Mesenchymal stem cell (in vitro differentiated cells and primary cell): ENCODE measurements at regions not wholly inside any gene's neighbourhood (a gene's known extent, or its start where the extent isn't known, plus 50 kb on each side); places are given as distances from the start of the nearest gene placed in this dataset.
A peak's percentile ranks its signal among the peaks of the same experiment; 100 is the strongest.

Experiments used
- DNase-seq: peaks from one replicate; pipeline ENCODE4 v3.0.0-alpha.2; 2013
- H2AFZ ChIP-seq: one replicate; pipeline ENCODE4 v1.6.1; 2013; ENCODE audit warnings: low read depth, mild to moderate bottlenecking, control low read depth, inconsistent platforms, low read length, moderate library complexity
- H2AK5ac ChIP-seq: 2 replicates; pipeline ENCODE4 v1.6.1; 2013; ENCODE audit warnings: low read length, moderate library complexity, mild to moderate bottlenecking, inconsistent platforms; ENCODE audit not compliant: severe bottlenecking
- H2BK120ac ChIP-seq: one replicate; pipeline ENCODE4 v1.6.1; 2013; ENCODE audit warnings: low read depth, mild to moderate bottlenecking, inconsistent platforms, low read length, moderate library complexity
- H2BK12ac ChIP-seq, 2 experiments: one replicate each; pipeline ENCODE4 v1.6.1; 2013; ENCODE audit warnings: inconsistent platforms in 2 of 2, low read length in 2 of 2, mild to moderate bottlenecking in 2 of 2, moderate library complexity in 2 of 2, control low read depth in 1 of 2
- H2BK15ac ChIP-seq: one replicate; pipeline ENCODE4 v1.6.1; 2013; ENCODE audit warnings: mild to moderate bottlenecking, low read depth, inconsistent platforms; ENCODE audit not compliant: poor library complexity, severe bottlenecking
- H2BK5ac ChIP-seq: 2 replicates; pipeline ENCODE4 v1.6.1; 2013; ENCODE audit warnings: low read depth, mild to moderate bottlenecking, low read length, control low read depth, inconsistent platforms; ENCODE audit not compliant: poor library complexity, severe bottlenecking
- H3K14ac ChIP-seq, 2 experiments: one replicate each; pipeline ENCODE4 v1.6.1; 2013; ENCODE audit warnings: inconsistent platforms in 2 of 2, low read length in 2 of 2, control low read depth in 1 of 2, mild to moderate bottlenecking in 1 of 2, moderate library complexity in 1 of 2
- H3K18ac ChIP-seq, 2 experiments: one replicate each; pipeline ENCODE4 v1.6.1; 2013; ENCODE audit warnings: inconsistent platforms in 2 of 2, low read length in 2 of 2, control low read depth in 1 of 2, low read depth in 1 of 2, mild to moderate bottlenecking in 1 of 2
- H3K23ac ChIP-seq, 2 experiments: one replicate each; pipeline ENCODE4 v1.6.1; 2013; ENCODE audit warnings: inconsistent platforms in 2 of 2, low read length in 2 of 2, mild to moderate bottlenecking in 2 of 2, moderate library complexity in 2 of 2, control low read depth in 1 of 2
- H3K27ac ChIP-seq: 2 replicates; pipeline ENCODE4 v1.5.1; 2013; ENCODE audit warnings: mild to moderate bottlenecking, moderate library complexity, low read length, control low read depth, inconsistent platforms; ENCODE audit not compliant: poor library complexity, severe bottlenecking
- H3K27me3 ChIP-seq, 2 experiments: 2 replicates each; pipeline versions ENCODE4 v1.6.1 to v1.7.0; 2013; ENCODE audit warnings: low read length in 2 of 2, mild to moderate bottlenecking in 2 of 2, moderate library complexity in 2 of 2, control low read depth in 1 of 2, inconsistent platforms in 1 of 2; ENCODE audit not compliant: control insufficient read depth in 1 of 2, insufficient read depth in 1 of 2
- H3K36me3 ChIP-seq, 2 experiments: 2 replicates each; pipeline versions ENCODE4 v1.6.1 to v1.7.0; 2013; ENCODE audit warnings: low read length in 2 of 2, control low read depth in 1 of 2, inconsistent platforms in 1 of 2, low read depth in 1 of 2, mild to moderate bottlenecking in 1 of 2; ENCODE audit not compliant: insufficient read depth in 2 of 2, control insufficient read depth in 1 of 2
- H3K4ac ChIP-seq, 2 experiments: one replicate each; pipeline ENCODE4 v1.6.1; 2013; ENCODE audit warnings: inconsistent platforms in 2 of 2, low read length in 2 of 2, mild to moderate bottlenecking in 2 of 2, moderate library complexity in 2 of 2, control low read depth in 1 of 2, low read depth in 1 of 2
- H3K4me1 ChIP-seq: 2 replicates; pipeline ENCODE4 v1.6.1; 2013; ENCODE audit warnings: low read depth, low read length, control low read depth; ENCODE audit not compliant: control insufficient read depth, insufficient read depth
- H3K4me2 ChIP-seq: 2 replicates; pipeline ENCODE4 v1.6.1; 2013; ENCODE audit warnings: low read length, mild to moderate bottlenecking, inconsistent platforms; ENCODE audit not compliant: poor library complexity, severe bottlenecking
- H3K4me3 ChIP-seq, 2 experiments: 2 replicates each; pipeline versions ENCODE4 v1.5.1 to v1.7.0; 2013; ENCODE audit warnings: low read length in 2 of 2, mild to moderate bottlenecking in 2 of 2, control low read depth in 1 of 2, low read depth in 1 of 2; ENCODE audit not compliant: insufficient read depth in 1 of 2
- H3K79me1 ChIP-seq: replicated peaks from 2 replicates; pipeline ENCODE4 v1.6.1; 2013; ENCODE audit warnings: mild to moderate bottlenecking, control low read depth, low read length, inconsistent platforms; ENCODE audit not compliant: poor library complexity, severe bottlenecking
- H3K9ac ChIP-seq: 2 replicates; pipeline ENCODE4 v1.7.0; 2013; ENCODE audit warnings: mild to moderate bottlenecking, low read length, moderate library complexity
- H3K9me3 ChIP-seq: 2 replicates; pipeline ENCODE4 v1.7.0; 2013; ENCODE audit warnings: mild to moderate bottlenecking, low read length; ENCODE audit not compliant: control insufficient read depth
- H4K8ac ChIP-seq: one replicate; pipeline ENCODE4 v1.6.1; 2013; ENCODE audit warnings: inconsistent platforms, mild to moderate bottlenecking, low read length, moderate library complexity
- H4K91ac ChIP-seq: one replicate; pipeline ENCODE4 v1.6.1; 2013; ENCODE audit warnings: mild to moderate bottlenecking, low read length, inconsistent platforms
- WGBS: methylation state at CpG from one replicate; pipeline ENCODE4 v1.1.7; 2013; ENCODE audit warnings: mixed read lengths; 5-methylcytosine and 5-hydroxymethylcytosine counted together

GRCh38 chr4:185987961-185988627 is 80.9 kb upstream of the TLR3 start:
- Histone ChIP-seq H2BK12ac (no peak overlapping the region), H3K4me1 (no peaks in the 10 kb centered on the region), H2BK5ac (no peak overlapping the region), H2BK15ac (no peak overlapping the region), H3K14ac (no peak overlapping the region), H3K23ac (no peak overlapping the region), H3K27me3 (no peaks in the 10 kb centered on the region), H2AFZ (no peak overlapping the region), H2BK120ac (no peak overlapping the region), H3K9me3 (peaks cover 8% of the 10 kb centered on the region), H3K9ac (peak overlapping the region; percentile 80), H3K4me3 (peak overlapping the region in 1 of 2 experiments; percentile 46), H3K4me2 (no peak overlapping the region), H3K79me1 (no peaks in the 10 kb centered on the region), H3K27ac (no peak overlapping the region), H3K18ac (no peak overlapping the region), H2AK5ac (no peak overlapping the region), H3K4ac (no peak overlapping the region), H4K91ac (no peak overlapping the region), H3K36me3 (no peaks in the 10 kb centered on the region), H4K8ac (no peak overlapping the region)
- DNase-seq, result no peak
- WGBS, result 91% methylated on average over 5 of the region's 6 CpGs

GRCh38 chr4:185991770-185992169 is 77.2 kb upstream of the TLR3 start:
- no peak overlapping the region for H2BK120ac ChIP-seq
- H4K8ac ChIP-seq, result no peak overlapping the region
- no peak overlapping the region for H3K4me2 ChIP-seq
- H3K27ac ChIP-seq, result no peak overlapping the region
- H3K36me3 ChIP-seq, result no peaks in the 10 kb centered on the region
- DNase-seq, result no peak
- H3K4me3 ChIP-seq, result no peak overlapping the region
- no peaks in the 10 kb centered on the region for H3K79me1 ChIP-seq
- H2AFZ ChIP-seq, result no peak overlapping the region
- H3K18ac ChIP-seq, result no peak overlapping the region
- H3K9ac ChIP-seq, result no peak overlapping the region
- no peaks in the 10 kb centered on the region for H3K9me3 ChIP-seq
- H2BK15ac ChIP-seq, result no peak overlapping the region
- H3K4me1 ChIP-seq, result no peaks in the 10 kb centered on the region
- no peak overlapping the region for H2BK12ac ChIP-seq
- WGBS, result 83% methylated on average over 3 of the region's 3 CpGs
- H4K91ac ChIP-seq, result no peak overlapping the region
- H2AK5ac ChIP-seq, result no peak overlapping the region
- no peak overlapping the region for H3K23ac ChIP-seq
- H2BK5ac ChIP-seq, result no peak overlapping the region
- H3K4ac ChIP-seq, result no peak overlapping the region
- no peaks in the 10 kb centered on the region for H3K27me3 ChIP-seq
- no peak overlapping the region for H3K14ac ChIP-seq

GRCh38 chr4:185992585-185992984 is 76.4 kb upstream of the TLR3 start:
- WGBS, result no CpG with 5 or more reads among the region's 2 CpGs

GRCh38 chr4:185993328-185993973 is 75.5 kb upstream of the TLR3 start:
- H3K14ac ChIP-seq, result no peak overlapping the region
- H3K27me3 ChIP-seq, result no peaks in the 10 kb centered on the region
- H3K4me3 ChIP-seq, result no peak overlapping the region
- no peak overlapping the region for H3K18ac ChIP-seq
- 85% methylated on average over 6 of the region's 6 CpGs for WGBS
- H2AFZ ChIP-seq, result no peak overlapping the region
- no peak overlapping the region for H2BK5ac ChIP-seq
- H3K9me3 ChIP-seq, result no peaks in the 10 kb centered on the region
- H2BK120ac ChIP-seq, result no peak overlapping the region
- no peak overlapping the region for H3K4ac ChIP-seq
- no peak overlapping the region for H4K8ac ChIP-seq
- H3K27ac ChIP-seq, result no peak overlapping the region
- no peak overlapping the region for H3K23ac ChIP-seq
- H2BK12ac ChIP-seq, result no peak overlapping the region
- H4K91ac ChIP-seq, result no peak overlapping the region
- H3K4me2 ChIP-seq, result no peak overlapping the region
- no peak for DNase-seq
- H2AK5ac ChIP-seq, result no peak overlapping the region
- H3K36me3 ChIP-seq, result no peaks in the 10 kb centered on the region
- no peak overlapping the region for H3K9ac ChIP-seq
- H3K79me1 ChIP-seq, result no peaks in the 10 kb centered on the region
- no peak overlapping the region for H2BK15ac ChIP-seq
- H3K4me1 ChIP-seq, result peaks cover under 1% of the 10 kb centered on the region

More at GRCh38 chr4:185992585-185992984, 76.4 kb upstream of the TLR3 start:
- Histone ChIP-seq H3K4me1 (no peaks in the 10 kb centered on the region), H4K8ac (no peak overlapping the region), H2BK15ac (no peak overlapping the region), H4K91ac (no peak overlapping the region), H3K4me2 (no peak overlapping the region), H3K9ac (no peak overlapping the region), H2AK5ac (no peak overlapping the region), H2BK5ac (no peak overlapping the region), H3K27ac (no peak overlapping the region), H2BK12ac (no peak overlapping the region), H3K27me3 (no peaks in the 10 kb centered on the region), H3K18ac (no peak overlapping the region), H3K4me3 (no peak overlapping the region), H3K4ac (no peak overlapping the region), H3K36me3 (no peaks in the 10 kb centered on the region), H3K9me3 (no peaks in the 10 kb centered on the region), H3K14ac (no peak overlapping the region), H2BK120ac (no peak overlapping the region), H3K23ac (no peak overlapping the region), H2AFZ (no peak overlapping the region), H3K79me1 (no peaks in the 10 kb centered on the region)
- DNase-seq, result no peak
